GM20000 (cell line): ENCODE measurements at regions not wholly inside any gene's neighbourhood (a gene's known extent, or its start where the extent isn't known, plus 50 kb on each side); places are given as distances from the start of the nearest gene placed in this dataset.

ENCODE experiments used
- DNase-seq: peaks from one replicate; pipeline ENCODE4 v3.0.0; 2012; ENCODE audit warnings: low spot score
- CTCF ChIP-seq: IDR thresholded peaks from 2 replicates; pipeline ENCODE4 v1.5.1; 2012; ENCODE audit warnings: mild to moderate bottlenecking, control low read depth; ENCODE audit errors: extremely low read depth, missing control alignments

GRCh38 chr14:59028476-59029202, 159.8 kb upstream of the DAAM1 start:
- peak; percentile 68 for DNase-seq
- TF ChIP-seq CTCF, result peak; percentile 84

GRCh38 chr14:59032826-59033225, 155.6 kb upstream of the DAAM1 start:
- TF ChIP-seq CTCF, result no peak
- DNase-seq, result no peak

GRCh38 chr14:59036134-59036533, 152.3 kb upstream of the DAAM1 start:
- no peak for TF ChIP-seq CTCF
- DNase-seq, result no peak

- no peak for DNase-seq
- no peak for TF ChIP-seq CTCF
These were observed 151.4 kb upstream of the DAAM1 start for GRCh38 chr14:59037086-59037485.

- no peak for TF ChIP-seq CTCF
- no peak for DNase-seq
These were observed 150.8 kb upstream of the DAAM1 start for GRCh38 chr14:59037620-59038019.

GRCh38 chr14:59038746-59039145, 149.7 kb upstream of the DAAM1 start:
- TF ChIP-seq CTCF, result no peak
- DNase-seq, result no peak

- no peak for DNase-seq
- TF ChIP-seq CTCF, result no peak
These were observed 147.2 kb upstream of the DAAM1 start for GRCh38 chr14:59041308-59041707.
